Choroid plexus epithelial cell (primary cell): ENCODE measurements at regions not wholly inside any gene's neighbourhood (a gene's known extent, or its start where the extent isn't known, plus 50 kb on each side); places are given as distances from the start of the nearest gene placed in this dataset.

Experiments used
- DNase-seq: peaks from one replicate; pipeline ENCODE4 v3.0.0-alpha.2; 2010; ENCODE audit warnings: low read depth
- H3K4me3 ChIP-seq: 2 replicates; pipeline ENCODE4 v1.5.1; 2011; ENCODE audit warnings: low read depth, mild to moderate bottlenecking, control low read depth, low read length, moderate library complexity
- TF ChIP-seq, protein P1 (sequence below): conservative IDR thresholded peaks from 2 replicates; pipeline ENCODE4 v1.5.1; 2011; ENCODE audit warnings: low read depth, mild to moderate bottlenecking, control low read depth, inconsistent platforms, low read length, moderate library complexity

DNA sequence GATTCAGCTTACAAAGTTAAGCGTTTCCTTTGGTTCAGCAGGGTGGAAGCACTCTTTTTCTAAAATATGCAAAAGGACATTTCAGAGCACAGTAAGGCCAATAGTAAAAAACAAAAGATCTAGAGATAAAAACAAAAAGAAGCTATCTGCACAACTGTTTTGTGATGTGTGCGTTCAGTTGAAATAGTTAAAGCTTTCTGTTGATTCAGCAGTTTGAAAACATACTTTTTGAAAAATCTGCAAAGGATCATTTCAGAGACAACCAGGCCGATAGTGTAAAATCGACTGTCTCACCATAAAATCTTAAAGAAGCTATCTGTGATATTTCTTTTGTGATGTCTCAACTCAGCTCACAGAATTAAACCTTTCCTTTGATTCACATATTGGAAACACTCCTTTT, 300.0 kb upstream of the ALG10B start:
- no peak overlapping the region for H3K4me3 ChIP-seq
- TF ChIP-seq, protein P1, sequence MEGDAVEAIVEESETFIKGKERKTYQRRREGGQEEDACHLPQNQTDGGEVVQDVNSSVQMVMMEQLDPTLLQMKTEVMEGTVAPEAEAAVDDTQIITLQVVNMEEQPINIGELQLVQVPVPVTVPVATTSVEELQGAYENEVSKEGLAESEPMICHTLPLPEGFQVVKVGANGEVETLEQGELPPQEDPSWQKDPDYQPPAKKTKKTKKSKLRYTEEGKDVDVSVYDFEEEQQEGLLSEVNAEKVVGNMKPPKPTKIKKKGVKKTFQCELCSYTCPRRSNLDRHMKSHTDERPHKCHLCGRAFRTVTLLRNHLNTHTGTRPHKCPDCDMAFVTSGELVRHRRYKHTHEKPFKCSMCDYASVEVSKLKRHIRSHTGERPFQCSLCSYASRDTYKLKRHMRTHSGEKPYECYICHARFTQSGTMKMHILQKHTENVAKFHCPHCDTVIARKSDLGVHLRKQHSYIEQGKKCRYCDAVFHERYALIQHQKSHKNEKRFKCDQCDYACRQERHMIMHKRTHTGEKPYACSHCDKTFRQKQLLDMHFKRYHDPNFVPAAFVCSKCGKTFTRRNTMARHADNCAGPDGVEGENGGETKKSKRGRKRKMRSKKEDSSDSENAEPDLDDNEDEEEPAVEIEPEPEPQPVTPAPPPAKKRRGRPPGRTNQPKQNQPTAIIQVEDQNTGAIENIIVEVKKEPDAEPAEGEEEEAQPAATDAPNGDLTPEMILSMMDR = no peak
- no peak for DNase-seq

DNA sequence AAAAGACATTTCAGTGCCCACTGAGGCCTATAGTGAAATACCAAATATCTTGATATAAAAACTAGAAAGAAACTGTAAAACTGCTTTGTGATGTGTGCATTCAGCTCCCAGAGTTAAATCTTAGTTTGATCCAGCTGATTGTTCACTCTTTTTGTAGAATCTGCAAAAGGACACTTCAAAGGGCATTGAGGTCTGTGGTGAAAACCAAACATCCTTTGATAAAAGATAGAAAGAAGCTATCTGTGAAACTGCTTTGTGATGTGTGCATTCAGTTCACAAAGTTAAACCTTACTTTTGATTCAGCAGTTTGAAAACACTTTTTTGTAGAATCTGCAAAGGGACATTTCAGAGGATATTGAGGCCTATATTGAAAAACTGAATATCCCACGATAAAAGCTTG, 290.7 kb upstream of the ALG10B start:
- TF ChIP-seq, protein P1 = no peak
- no peak overlapping the region for H3K4me3 ChIP-seq
- DNase-seq = no peak

DNA sequence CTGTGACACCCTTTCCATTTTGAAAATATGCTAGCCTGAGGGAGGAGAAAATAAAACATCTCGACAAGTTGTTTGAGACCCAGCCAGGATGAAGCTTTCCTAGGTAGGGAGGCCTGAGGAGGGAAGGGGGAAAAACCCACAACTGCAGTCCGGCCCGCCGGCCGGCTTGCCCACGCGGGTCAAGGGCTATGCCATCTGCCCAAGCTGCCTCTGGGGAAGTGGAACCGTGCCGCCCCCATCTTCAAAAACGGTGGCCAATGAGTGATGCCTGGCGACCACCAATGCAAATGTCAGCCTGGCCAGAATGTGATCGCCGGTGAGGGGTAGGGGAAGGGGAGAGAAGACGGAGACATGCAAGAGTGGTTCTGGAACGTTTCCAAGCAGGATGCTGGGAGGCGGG, 263.5 kb upstream of the ALG10B start:
- TF ChIP-seq, protein P1 = no peak
- DNase-seq = no peak
- no peak overlapping the region for H3K4me3 ChIP-seq

DNA sequence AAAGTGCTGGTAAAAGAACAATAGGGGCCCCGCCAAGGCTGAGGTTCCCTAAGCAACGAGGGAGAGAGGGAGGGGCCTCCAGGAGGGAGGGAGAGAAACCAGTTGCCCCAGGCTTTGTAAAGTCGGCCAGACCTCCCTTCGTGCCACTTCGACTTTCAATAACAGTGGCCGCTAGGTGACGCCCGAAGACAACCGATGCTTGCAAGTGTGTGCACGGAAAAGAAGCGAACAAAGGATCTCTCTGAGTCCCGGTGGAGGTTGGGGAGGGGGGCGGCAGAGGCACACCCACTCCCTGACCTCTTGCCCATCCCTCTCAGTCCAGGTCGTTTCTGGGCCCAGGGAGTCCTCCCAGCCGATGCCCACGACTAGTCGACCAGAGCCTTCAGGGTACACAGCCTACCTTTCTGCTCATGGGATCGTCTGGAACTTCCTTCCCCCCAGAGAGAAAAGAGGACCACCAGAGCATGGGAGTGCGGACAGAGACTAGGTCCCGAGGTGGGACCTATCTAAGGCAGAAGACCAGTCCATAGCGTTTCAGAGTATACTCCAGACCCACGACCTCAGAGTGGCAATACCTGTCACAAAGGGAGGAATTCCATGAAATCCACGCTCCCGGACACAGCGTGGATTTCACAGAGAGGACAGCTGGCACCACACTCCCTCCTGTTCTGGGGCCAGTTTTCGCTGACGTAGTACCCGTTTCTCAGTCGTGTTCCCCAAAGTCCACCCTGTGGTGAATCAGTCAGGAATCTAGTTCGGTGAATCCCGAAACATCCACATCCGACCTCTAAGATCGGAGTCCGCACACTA, 262.7 kb upstream of the ALG10B start:
- no peak for DNase-seq
- H3K4me3 ChIP-seq = no peak overlapping the region
- TF ChIP-seq, protein P1 = no peak

GRCh38 chr12:38056701-38057689, 259.6 kb upstream of the ALG10B start:
- TF ChIP-seq, protein P1 = no peak
- no peak for DNase-seq
- H3K4me3 ChIP-seq = no peak overlapping the region

GRCh38 chr12:38099686-38100085, 216.9 kb upstream of the ALG10B start:
- no peak overlapping the region for H3K4me3 ChIP-seq
- no peak for DNase-seq
- TF ChIP-seq, protein P1 = no peak
